ENCODE measurements at regions not wholly inside any gene's neighbourhood (a gene's known extent, or its start where the extent isn't known, plus 50 kb on each side); places are given as distances from the start of the nearest gene placed in this dataset.
"Not testable (repeated sequence)": the region's sequence is repeated elsewhere in the genome, so short reads cannot be mapped to it uniquely, and the experiment has no call there.

DNA sequence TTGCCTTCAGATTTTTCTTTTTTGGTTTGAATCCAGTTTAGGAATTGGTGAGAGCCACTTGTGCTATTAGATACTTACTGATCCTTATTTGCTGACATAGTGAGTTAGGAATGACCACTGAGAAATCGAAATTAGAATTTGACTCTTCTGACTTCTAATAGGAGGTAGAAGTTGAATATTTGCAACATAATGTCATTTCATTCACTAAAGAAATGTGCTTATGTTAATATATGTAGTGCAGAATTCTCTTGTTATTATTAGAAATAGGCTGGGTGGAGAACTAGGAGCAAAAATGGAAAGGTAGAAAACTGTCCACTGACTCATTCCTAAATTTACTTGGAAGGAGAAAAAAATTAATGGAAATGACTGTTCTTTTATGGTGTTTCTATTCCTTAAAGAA, 538.2 kb upstream of the SGO1 start:
- TF ChIP-seq JUNB (IDR thresholded peaks at IDR 0.05; ENCODE audit: unreplicated experiment) (no peak), NANOG (IDR thresholded peaks at IDR 0.05; ENCODE audit: borderline replicate concordance) (no peak), CREB1 (CRISPR knock-in tag; IDR thresholded peaks at IDR 0.05; ENCODE audit: low read depth) (no peak)
- TF ChIP-seq, protein P1, sequence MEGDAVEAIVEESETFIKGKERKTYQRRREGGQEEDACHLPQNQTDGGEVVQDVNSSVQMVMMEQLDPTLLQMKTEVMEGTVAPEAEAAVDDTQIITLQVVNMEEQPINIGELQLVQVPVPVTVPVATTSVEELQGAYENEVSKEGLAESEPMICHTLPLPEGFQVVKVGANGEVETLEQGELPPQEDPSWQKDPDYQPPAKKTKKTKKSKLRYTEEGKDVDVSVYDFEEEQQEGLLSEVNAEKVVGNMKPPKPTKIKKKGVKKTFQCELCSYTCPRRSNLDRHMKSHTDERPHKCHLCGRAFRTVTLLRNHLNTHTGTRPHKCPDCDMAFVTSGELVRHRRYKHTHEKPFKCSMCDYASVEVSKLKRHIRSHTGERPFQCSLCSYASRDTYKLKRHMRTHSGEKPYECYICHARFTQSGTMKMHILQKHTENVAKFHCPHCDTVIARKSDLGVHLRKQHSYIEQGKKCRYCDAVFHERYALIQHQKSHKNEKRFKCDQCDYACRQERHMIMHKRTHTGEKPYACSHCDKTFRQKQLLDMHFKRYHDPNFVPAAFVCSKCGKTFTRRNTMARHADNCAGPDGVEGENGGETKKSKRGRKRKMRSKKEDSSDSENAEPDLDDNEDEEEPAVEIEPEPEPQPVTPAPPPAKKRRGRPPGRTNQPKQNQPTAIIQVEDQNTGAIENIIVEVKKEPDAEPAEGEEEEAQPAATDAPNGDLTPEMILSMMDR (conservative IDR thresholded peaks at IDR 0.05; ENCODE audit: low read depth in 2 of 2) = no peak
- Mint-ChIP-seq H3K36me3 (ENCODE audit: low read depth) (no peaks in the 10 kb centered on the region), H3K9me3 (no peaks in the 10 kb centered on the region), H3K27me3 (ENCODE audit: insufficient read depth, low read depth, poor library complexity) (peaks cover 2% of the 10 kb centered on the region), H3K4me3 (no peak overlapping the region), H3K4me1 (no peaks in the 10 kb centered on the region), H3K27ac (no peak overlapping the region; the same call in 1 of the 2 replicates)
- Histone ChIP-seq H3K79me2 (replicated peaks; ENCODE audit: insufficient read depth) (no peaks in the 10 kb centered on the region), H3K4me1 (ENCODE audit: insufficient read depth) (no peaks in the 10 kb centered on the region), H3K9me2 (ENCODE audit: insufficient read depth) (no peaks in the 10 kb centered on the region), H2AFZ (no peak overlapping the region), H4K20me1 (replicated peaks; ENCODE audit: insufficient read depth) (no peaks in the 10 kb centered on the region), H3K4me2 (no peak overlapping the region), H3K27ac (ENCODE audit: low read depth) (no peak overlapping the region), H3F3A (replicated peaks; ENCODE audit: low read depth) (no peaks in the 10 kb centered on the region), H3K4me3 (no peak overlapping the region), H3K36me3 (ENCODE audit: insufficient read depth) (no peaks in the 10 kb centered on the region), H3K27me3 (ENCODE audit: insufficient read depth) (no peaks in the 10 kb centered on the region)
- ATAC-seq (no peak), DNase-seq (ENCODE audit: low spot score) (no peak)

GRCh38 chr3:20716425-20716824, 530.4 kb upstream of the SGO1 start:
- H3K4me1 Mint-ChIP-seq; H3K27me3 ChIP-seq (ENCODE audit: insufficient read depth); H3K27ac Mint-ChIP-seq; H3K27ac ChIP-seq (ENCODE audit: low read depth); H3K36me3 ChIP-seq (ENCODE audit: insufficient read depth); H3F3A ChIP-seq (replicated peaks; ENCODE audit: low read depth); H2AFZ ChIP-seq; H3K9me2 ChIP-seq (ENCODE audit: insufficient read depth); DNase-seq (ENCODE audit: low spot score); H4K20me1 ChIP-seq (replicated peaks; ENCODE audit: insufficient read depth); H3K4me3 Mint-ChIP-seq; H3K4me3 ChIP-seq; H3K4me1 ChIP-seq (ENCODE audit: insufficient read depth); H3K4me2 ChIP-seq; H3K9me3 Mint-ChIP-seq; H3K79me2 ChIP-seq (replicated peaks; ENCODE audit: insufficient read depth); ATAC-seq; H3K27me3 Mint-ChIP-seq (ENCODE audit: insufficient read depth, low read depth, poor library complexity); H3K36me3 Mint-ChIP-seq (ENCODE audit: low read depth): not testable (repeated sequence)

- Histone ChIP-seq H3K36me3 (ENCODE audit: insufficient read depth) (no peaks in the 10 kb centered on the region), H3K4me1 (ENCODE audit: insufficient read depth) (no peaks in the 10 kb centered on the region), H3K27me3 (ENCODE audit: insufficient read depth) (no peaks in the 10 kb centered on the region), H4K20me1 (replicated peaks; ENCODE audit: insufficient read depth) (no peaks in the 10 kb centered on the region), H2AFZ (no peak overlapping the region), H3K79me2 (replicated peaks; ENCODE audit: insufficient read depth) (no peaks in the 10 kb centered on the region), H3K4me2 (no peak overlapping the region), H3K27ac (ENCODE audit: low read depth) (no peak overlapping the region), H3K4me3 (no peak overlapping the region), H3F3A (replicated peaks; ENCODE audit: low read depth) (no peaks in the 10 kb centered on the region), H3K9me2 (ENCODE audit: insufficient read depth) (no peaks in the 10 kb centered on the region)
- no peak overlapping the region for H3K27ac Mint-ChIP-seq
- H3K27me3 Mint-ChIP-seq (ENCODE audit: insufficient read depth, low read depth, poor library complexity) = no peaks in the 10 kb centered on the region
- H3K36me3 Mint-ChIP-seq (ENCODE audit: low read depth) = no peaks in the 10 kb centered on the region
- H3K4me1 Mint-ChIP-seq = peaks cover 4% of the 10 kb centered on the region
- DNase-seq (ENCODE audit: low spot score) (no peak), ATAC-seq (no peak)
- no peaks in the 10 kb centered on the region for H3K9me3 Mint-ChIP-seq
- H3K4me3 Mint-ChIP-seq = no peak overlapping the region
- no peak for TF ChIP-seq POLR2AphosphoS5 (IDR thresholded peaks at IDR 0.05; ENCODE audit: low read depth)
- no peak for TF ChIP-seq ZNF462 (CRISPR knock-in tag; IDR thresholded peaks at IDR 0.05)
- TF ChIP-seq STAT1 (IDR thresholded peaks at IDR 0.05; ENCODE audit: unreplicated experiment) = no peak
- TF ChIP-seq NANOG (IDR thresholded peaks at IDR 0.05; ENCODE audit: borderline replicate concordance) = no peak
- TF ChIP-seq CREB1 (CRISPR knock-in tag; IDR thresholded peaks at IDR 0.05; ENCODE audit: low read depth) = no peak
- TF ChIP-seq ZNF114 (CRISPR knock-in tag; IDR thresholded peaks at IDR 0.05) = no peak
- TF ChIP-seq JUNB (IDR thresholded peaks at IDR 0.05; ENCODE audit: unreplicated experiment) = no peak
- TF ChIP-seq EZH2phosphoT487 (IDR thresholded peaks at IDR 0.05; ENCODE audit: unreplicated experiment) = no peak
- TF ChIP-seq EZH2 (IDR thresholded peaks at IDR 0.05; ENCODE audit: low read depth, unreplicated experiment) = no peak
Observed at GRCh38 chr3:20701641-20702040, 515.6 kb upstream of the SGO1 start.
